22Rv1 (cell line): ENCODE measurements at regions not wholly inside any gene's neighbourhood (a gene's known extent, or its start where the extent isn't known, plus 50 kb on each side); places are given as distances from the start of the nearest gene placed in this dataset.

ENCODE experiments used
- H3K27ac ChIP-seq: fragments of 450-650 bp; 2 replicates; pipeline ENCODE4 v1.5.1; 2017
- CTCF ChIP-seq: fragments of 450-650 bp; IDR thresholded peaks from 2 replicates; pipeline ENCODE4 v1.5.1; 2017; ENCODE audit warnings: mild to moderate bottlenecking
- ZFX ChIP-seq: fragments of 450-650 bp; IDR thresholded peaks from 2 replicates; pipeline ENCODE4 v1.6.1; 2017; ENCODE audit warnings: antibody characterized with exemption, borderline replicate concordance

GRCh38 chr13:74226791-74227475 lies 92.7 kb upstream of the KLF12 start:
- no peak overlapping the region for H3K27ac ChIP-seq
- TF ChIP-seq CTCF (no peak), ZFX (no peak)

- TF ChIP-seq ZFX (no peak), CTCF (no peak)
- no peak overlapping the region for H3K27ac ChIP-seq
Measured at GRCh38 chr13:74221752-74222151, 87.5 kb upstream of the KLF12 start.

GRCh38 chr13:74219566-74219965 lies 85.4 kb upstream of the KLF12 start:
- TF ChIP-seq CTCF = no peak
- TF ChIP-seq ZFX = no peak
- H3K27ac ChIP-seq = no peak overlapping the region

DNA sequence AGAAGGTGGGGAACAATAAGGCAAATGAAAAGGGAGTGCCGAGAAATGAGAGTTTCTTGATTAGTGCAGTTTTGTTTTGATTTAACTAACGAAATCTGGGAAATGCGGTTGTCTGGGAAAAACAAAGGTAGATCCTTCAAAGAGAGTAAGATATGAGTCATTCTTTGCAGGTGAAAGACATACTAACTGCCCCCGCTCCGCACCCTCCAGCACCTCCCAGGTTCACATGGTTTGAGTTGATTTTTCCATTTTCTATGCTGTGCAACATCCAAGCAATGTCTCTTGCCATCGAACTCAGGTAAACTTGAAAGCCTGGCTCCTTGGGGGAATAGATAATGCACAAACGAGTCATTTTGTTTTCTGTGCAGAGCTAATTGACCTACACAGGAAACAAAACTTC lies 84.1 kb upstream of the KLF12 start:
- H3K27ac ChIP-seq = no peak overlapping the region
- TF ChIP-seq CTCF = no peak

DNA sequence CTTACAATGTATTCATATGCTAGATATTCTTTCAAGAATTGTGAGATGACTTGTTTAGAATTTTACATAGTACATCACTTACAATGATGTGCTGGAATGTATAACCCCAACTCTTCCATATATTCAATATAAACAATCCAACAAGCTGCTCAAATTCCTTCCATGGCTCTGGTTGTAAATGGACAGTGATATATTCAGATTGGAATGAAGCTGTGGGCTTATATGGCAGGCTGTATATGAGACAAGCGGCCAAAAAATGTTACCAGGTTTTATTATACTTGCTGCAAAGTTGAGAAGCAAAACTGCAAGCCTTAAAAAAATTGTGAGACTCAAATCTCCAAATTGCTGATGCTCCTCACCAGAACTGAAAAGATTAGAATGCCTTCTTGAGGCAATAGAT lies 83.6 kb upstream of the KLF12 start:
- TF ChIP-seq ZFX = no peak
- TF ChIP-seq CTCF = no peak
- no peak overlapping the region for H3K27ac ChIP-seq

- H3K27ac ChIP-seq = no peak overlapping the region
- TF ChIP-seq CTCF (no peak), ZFX (no peak)
Measured at GRCh38 chr13:74215420-74215819, 81.2 kb upstream of the KLF12 start.

DNA sequence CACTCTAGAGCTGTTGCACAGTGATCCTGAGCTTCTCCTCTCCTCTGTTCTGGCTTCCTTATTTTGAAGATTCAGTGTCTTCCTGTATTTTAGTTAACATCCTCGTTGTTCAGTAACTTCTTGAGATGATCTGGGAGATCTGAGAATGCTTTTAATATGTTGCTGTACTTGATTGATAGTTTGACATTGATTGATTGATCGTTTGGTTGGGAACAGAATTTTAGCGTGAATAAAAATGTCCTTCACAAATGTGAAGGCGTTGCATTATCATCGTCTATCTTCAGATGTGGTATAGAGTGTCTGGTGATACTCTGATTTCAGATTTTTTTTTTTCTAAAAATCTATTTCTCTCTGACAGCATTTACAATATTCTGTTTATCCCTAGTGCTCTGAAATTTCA lies 80.1 kb upstream of the KLF12 start:
- no peak for TF ChIP-seq ZFX
- TF ChIP-seq CTCF = no peak
- H3K27ac ChIP-seq = no peak overlapping the region
